Kidney epithelial cell (primary cell): ENCODE measurements at regions not wholly inside any gene's neighbourhood (a gene's known extent, or its start where the extent isn't known, plus 50 kb on each side); places are given as distances from the start of the nearest gene placed in this dataset.
A peak's percentile ranks its signal among the peaks of the same experiment; 100 is the strongest.
"Not testable (repeated sequence)": the region's sequence is repeated elsewhere in the genome, so short reads cannot be mapped to it uniquely, and the experiment has no call there.

ENCODE experiments used
- DNase-seq: peaks from one replicate; pipeline ENCODE4 v3.0.0-alpha.2; 2010; ENCODE audit warnings: low read depth
- H3K27me3 ChIP-seq: 2 replicates; pipeline ENCODE4 v1.6.0; 2011; ENCODE audit warnings: low read length; ENCODE audit not compliant: control insufficient read depth, insufficient read depth
- H3K36me3 ChIP-seq: 2 replicates; pipeline ENCODE4 v1.5.1; 2011; ENCODE audit warnings: low read length; ENCODE audit not compliant: control insufficient read depth, insufficient read depth
- H3K4me3 ChIP-seq: 2 replicates; pipeline ENCODE4 v1.5.1; 2011; ENCODE audit warnings: low read depth, mild to moderate bottlenecking, control low read depth, low read length
- TF ChIP-seq, protein P1 (sequence below): IDR thresholded peaks from 2 replicates; pipeline ENCODE4 v1.5.1; 2011; ENCODE audit warnings: mild to moderate bottlenecking, moderate library complexity, low read length, control low read depth, inconsistent platforms; ENCODE audit not compliant: insufficient read depth, poor library complexity, severe bottlenecking

- not testable (repeated sequence) for H3K27me3 ChIP-seq, H3K4me3 ChIP-seq, DNase-seq, H3K36me3 ChIP-seq
These were observed 54.5 kb upstream of the UNC13C start for GRCh38 chr15:53923741-53924140.

DNA sequence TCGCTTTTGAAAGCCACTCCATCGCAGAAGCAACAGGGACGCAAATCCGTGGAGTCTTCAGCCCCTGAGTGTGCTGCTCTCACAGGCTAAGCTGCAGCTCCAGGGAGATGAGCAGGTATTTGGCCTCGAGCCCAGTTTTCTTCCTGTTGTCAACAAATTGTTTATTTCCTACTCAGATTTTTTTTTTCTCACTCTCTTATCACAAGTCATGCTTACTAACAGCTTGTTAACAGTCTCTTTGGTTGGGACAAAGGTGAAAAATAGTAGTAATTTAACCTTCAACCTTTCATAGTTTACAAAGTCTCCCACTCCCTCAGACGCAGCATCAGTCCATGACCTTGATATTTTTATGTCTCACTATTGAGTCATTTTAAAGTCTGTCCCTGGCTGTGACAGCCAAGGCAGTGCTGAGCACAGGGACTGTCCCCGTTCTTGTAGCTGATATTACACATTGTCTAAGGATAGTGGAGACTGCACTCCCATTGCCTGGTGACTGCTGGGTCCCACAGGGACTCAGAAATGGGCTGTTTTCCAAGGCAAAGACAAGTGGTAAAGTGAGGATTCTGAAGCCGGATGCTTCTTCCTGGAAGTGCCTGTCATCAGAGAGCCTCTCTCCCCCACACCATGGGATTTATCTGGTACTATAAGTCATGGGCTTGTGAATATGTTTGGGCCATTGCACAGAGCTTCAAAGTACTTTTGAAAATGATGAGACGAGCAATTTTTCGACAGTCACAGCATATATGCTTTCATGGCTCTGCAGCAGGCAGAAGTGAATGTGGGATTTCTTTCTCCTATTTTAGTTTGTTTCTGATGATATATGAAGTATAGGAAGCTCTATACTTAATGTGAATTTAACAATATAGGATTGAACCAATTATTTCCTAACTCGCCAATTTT lies 59.8 kb upstream of the UNC13C start:
- DNase-seq, result no peak
- no peaks in the 10 kb centered on the region for H3K27me3 ChIP-seq
- TF ChIP-seq, protein P1, sequence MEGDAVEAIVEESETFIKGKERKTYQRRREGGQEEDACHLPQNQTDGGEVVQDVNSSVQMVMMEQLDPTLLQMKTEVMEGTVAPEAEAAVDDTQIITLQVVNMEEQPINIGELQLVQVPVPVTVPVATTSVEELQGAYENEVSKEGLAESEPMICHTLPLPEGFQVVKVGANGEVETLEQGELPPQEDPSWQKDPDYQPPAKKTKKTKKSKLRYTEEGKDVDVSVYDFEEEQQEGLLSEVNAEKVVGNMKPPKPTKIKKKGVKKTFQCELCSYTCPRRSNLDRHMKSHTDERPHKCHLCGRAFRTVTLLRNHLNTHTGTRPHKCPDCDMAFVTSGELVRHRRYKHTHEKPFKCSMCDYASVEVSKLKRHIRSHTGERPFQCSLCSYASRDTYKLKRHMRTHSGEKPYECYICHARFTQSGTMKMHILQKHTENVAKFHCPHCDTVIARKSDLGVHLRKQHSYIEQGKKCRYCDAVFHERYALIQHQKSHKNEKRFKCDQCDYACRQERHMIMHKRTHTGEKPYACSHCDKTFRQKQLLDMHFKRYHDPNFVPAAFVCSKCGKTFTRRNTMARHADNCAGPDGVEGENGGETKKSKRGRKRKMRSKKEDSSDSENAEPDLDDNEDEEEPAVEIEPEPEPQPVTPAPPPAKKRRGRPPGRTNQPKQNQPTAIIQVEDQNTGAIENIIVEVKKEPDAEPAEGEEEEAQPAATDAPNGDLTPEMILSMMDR, result no peak
- no peak overlapping the region for H3K4me3 ChIP-seq
- no peaks in the 10 kb centered on the region for H3K36me3 ChIP-seq

- no peaks in the 10 kb centered on the region for H3K27me3 ChIP-seq
- H3K36me3 ChIP-seq, result no peaks in the 10 kb centered on the region
- H3K4me3 ChIP-seq, result no peak overlapping the region
- no peak for DNase-seq
- TF ChIP-seq, protein P1, result no peak
These were observed 61.1 kb upstream of the UNC13C start for GRCh38 chr15:53917109-53917508.

DNA sequence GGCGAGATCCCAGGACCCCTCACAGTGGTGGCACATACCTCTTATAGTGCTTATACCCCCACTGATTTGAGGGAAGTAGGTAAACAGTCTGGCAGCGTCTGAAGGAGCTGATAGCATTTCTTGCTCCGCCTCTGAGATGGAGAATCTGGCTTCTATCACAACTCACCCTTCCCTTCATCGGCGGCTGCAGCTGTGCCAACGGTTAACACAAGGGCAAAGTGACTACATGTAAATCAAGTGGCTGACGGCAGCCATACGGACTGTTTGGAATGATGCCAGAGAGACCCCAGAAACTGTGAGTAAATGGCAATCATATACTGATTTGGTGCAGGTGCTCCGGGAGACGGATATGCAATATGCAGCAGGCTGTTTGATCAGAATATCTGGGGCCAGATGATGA lies 66.8 kb upstream of the UNC13C start:
- DNase-seq, result no peak
- Histone ChIP-seq H3K27me3 (no peaks in the 10 kb centered on the region), H3K36me3 (no peaks in the 10 kb centered on the region), H3K4me3 (no peak overlapping the region)
- TF ChIP-seq, protein P1, result no peak

DNA sequence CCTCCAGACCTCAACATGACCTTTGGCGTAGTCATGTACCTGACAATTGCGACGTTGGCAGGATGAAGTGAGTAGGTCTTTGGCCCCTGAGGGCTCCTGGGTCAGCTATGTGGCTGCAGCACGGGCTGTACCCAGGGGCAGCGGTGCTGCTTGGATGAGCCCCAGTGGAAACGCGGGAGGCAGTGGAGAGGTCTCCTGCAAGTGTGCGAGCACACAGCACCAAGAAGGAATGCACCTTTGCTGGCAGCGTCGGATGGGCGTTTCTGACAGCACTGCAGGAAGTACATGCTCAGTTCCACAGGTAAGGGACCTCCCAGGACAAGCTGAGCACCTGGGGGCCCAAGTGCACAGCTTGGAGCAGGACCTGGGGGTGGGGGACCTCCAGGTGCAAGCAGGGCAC lies 67.4 kb upstream of the UNC13C start:
- Histone ChIP-seq H3K36me3 (no peaks in the 10 kb centered on the region), H3K27me3 (no peaks in the 10 kb centered on the region), H3K4me3 (no peak overlapping the region)
- TF ChIP-seq, protein P1, result no peak
- DNase-seq, result peak; percentile 19

- Histone ChIP-seq H3K36me3 (no peaks in the 10 kb centered on the region), H3K27me3 (no peaks in the 10 kb centered on the region), H3K4me3 (no peak overlapping the region)
- TF ChIP-seq, protein P1, result no peak
- DNase-seq, result peak; percentile 49
These were observed 67.9 kb upstream of the UNC13C start for GRCh38 chr15:53910236-53910849.
